B cell (primary cell): ENCODE measurements at regions not wholly inside any gene's neighbourhood (a gene's known extent, or its start where the extent isn't known, plus 50 kb on each side); places are given as distances from the start of the nearest gene placed in this dataset.

Experiments used
- EZH2 ChIP-seq: IDR thresholded peaks from 2 replicates; pipeline ENCODE4 v1.6.1; 2012; ENCODE audit warnings: borderline replicate concordance, low read depth, mild to moderate bottlenecking, moderate library complexity, low read length; ENCODE audit not compliant: insufficient read depth, poor library complexity, severe bottlenecking
- TF ChIP-seq, protein P1 (sequence below): fragments of 200-600 bp; IDR thresholded peaks from one replicate; pipeline ENCODE4 v1.8.0; 2022; ENCODE audit warnings: antibody characterized with exemption, mild to moderate bottlenecking

DNA sequence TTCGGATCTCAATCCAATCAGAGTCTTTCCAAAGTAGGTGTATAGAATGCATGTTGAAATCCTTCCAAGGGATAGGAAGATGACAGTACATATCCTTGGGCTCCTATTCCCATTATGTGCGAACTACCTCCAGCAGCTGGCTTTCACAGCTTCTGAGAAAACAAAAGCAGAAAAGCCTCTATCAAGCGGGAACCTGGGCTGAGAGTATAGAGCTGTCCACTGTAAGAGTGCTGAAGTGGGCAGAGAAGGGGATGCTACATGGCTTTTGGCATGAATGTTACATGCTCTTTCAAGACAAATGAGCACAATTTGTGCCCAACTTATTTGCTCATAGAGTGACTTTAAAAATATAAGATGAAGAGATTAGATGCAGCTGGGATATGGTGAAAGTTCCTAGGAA is 993.5 kb downstream of the CDH8 start:
- TF ChIP-seq, protein P1, sequence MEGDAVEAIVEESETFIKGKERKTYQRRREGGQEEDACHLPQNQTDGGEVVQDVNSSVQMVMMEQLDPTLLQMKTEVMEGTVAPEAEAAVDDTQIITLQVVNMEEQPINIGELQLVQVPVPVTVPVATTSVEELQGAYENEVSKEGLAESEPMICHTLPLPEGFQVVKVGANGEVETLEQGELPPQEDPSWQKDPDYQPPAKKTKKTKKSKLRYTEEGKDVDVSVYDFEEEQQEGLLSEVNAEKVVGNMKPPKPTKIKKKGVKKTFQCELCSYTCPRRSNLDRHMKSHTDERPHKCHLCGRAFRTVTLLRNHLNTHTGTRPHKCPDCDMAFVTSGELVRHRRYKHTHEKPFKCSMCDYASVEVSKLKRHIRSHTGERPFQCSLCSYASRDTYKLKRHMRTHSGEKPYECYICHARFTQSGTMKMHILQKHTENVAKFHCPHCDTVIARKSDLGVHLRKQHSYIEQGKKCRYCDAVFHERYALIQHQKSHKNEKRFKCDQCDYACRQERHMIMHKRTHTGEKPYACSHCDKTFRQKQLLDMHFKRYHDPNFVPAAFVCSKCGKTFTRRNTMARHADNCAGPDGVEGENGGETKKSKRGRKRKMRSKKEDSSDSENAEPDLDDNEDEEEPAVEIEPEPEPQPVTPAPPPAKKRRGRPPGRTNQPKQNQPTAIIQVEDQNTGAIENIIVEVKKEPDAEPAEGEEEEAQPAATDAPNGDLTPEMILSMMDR, result no peak
- TF ChIP-seq EZH2, result no peak
